Upper lobe of left lung (tissue), 4 donors: ENCODE measurements at regions not wholly inside any gene's neighbourhood (a gene's known extent, or its start where the extent isn't known, plus 50 kb on each side); places are given as distances from the start of the nearest gene placed in this dataset.

ENCODE experiments used
- CTCF ChIP-seq, 6 experiments: fragments of 450-650 bp in 4 of 6; fragments of 200-600 bp in 2 of 6; sonication (generic) in 2 of 6; IDR thresholded peaks; one replicate each; pipeline ENCODE4 v1.5.1; 2016 to 2019; ENCODE audit warnings: antibody characterized with exemption in 6 of 6
- POLR2A ChIP-seq, 4 donors: fragments of 450-650 bp; IDR thresholded peaks; one replicate each; pipeline ENCODE4 v1.5.1; 2016 to 2017; ENCODE audit warnings: antibody characterized with exemption in 4 of 4, mild to moderate bottlenecking in 2 of 4

GRCh38 chr6:98590136-98590681 lies 244.2 kb upstream of the POU3F2 start:
- TF ChIP-seq CTCF (IDR thresholded peaks at IDR 0.05) (no peak), POLR2A (IDR thresholded peaks at IDR 0.05) (no peak)
